HL-60 (cell line): ENCODE measurements at regions not wholly inside any gene's neighbourhood (a gene's known extent, or its start where the extent isn't known, plus 50 kb on each side); places are given as distances from the start of the nearest gene placed in this dataset.

Source experiments
- DNase-seq, 2 experiments: peaks; one replicate each; pipeline ENCODE4 v3.0.0-alpha.2; 2010 to 2020; ENCODE audit warnings: low read depth in 1 of 2, low spot score in 1 of 2
- H3K27ac ChIP-seq: fragments of 250-450 bp; sonication (Bioruptor Pico); replicated peaks from 2 replicates; pipeline ENCODE4 v1.5.1; 2020; ENCODE audit warnings: mild to moderate bottlenecking, moderate library complexity
- H3K27me3 ChIP-seq: fragments of 250-450 bp; sonication (Bioruptor Pico); 2 replicates; pipeline ENCODE4 v1.5.1; 2021; ENCODE audit warnings: mild to moderate bottlenecking, moderate library complexity; ENCODE audit not compliant: insufficient read depth, poor library complexity, severe bottlenecking
- H3K4me3 ChIP-seq: replicated peaks from 2 replicates; pipeline ENCODE4 v1.5.1; 2011; ENCODE audit warnings: mild to moderate bottlenecking, control low read depth, low read length; ENCODE audit not compliant: insufficient read depth
- CTCF ChIP-seq: IDR thresholded peaks from one replicate; pipeline ENCODE4 v1.5.1; 2011; ENCODE audit warnings: low read length, control low read depth, inconsistent platforms; ENCODE audit not compliant: insufficient read depth
- GABPA ChIP-seq: IDR thresholded peaks from 2 replicates; pipeline ENCODE4 v1.6.1; 2012; ENCODE audit warnings: low read depth
- POLR2AphosphoS5 ChIP-seq: IDR thresholded peaks from 2 replicates; pipeline ENCODE4 v1.6.1; 2012; ENCODE audit warnings: low read depth
- SPI1 ChIP-seq: IDR thresholded peaks from 2 replicates; pipeline ENCODE4 v1.6.1; 2012; ENCODE audit warnings: low read depth, mild to moderate bottlenecking, borderline replicate concordance
- TF ChIP-seq, protein P1 (sequence below): IDR thresholded peaks from 2 replicates; pipeline ENCODE4 v1.6.1; 2012; ENCODE audit warnings: low read depth; ENCODE audit not compliant: insufficient replicate concordance

DNA sequence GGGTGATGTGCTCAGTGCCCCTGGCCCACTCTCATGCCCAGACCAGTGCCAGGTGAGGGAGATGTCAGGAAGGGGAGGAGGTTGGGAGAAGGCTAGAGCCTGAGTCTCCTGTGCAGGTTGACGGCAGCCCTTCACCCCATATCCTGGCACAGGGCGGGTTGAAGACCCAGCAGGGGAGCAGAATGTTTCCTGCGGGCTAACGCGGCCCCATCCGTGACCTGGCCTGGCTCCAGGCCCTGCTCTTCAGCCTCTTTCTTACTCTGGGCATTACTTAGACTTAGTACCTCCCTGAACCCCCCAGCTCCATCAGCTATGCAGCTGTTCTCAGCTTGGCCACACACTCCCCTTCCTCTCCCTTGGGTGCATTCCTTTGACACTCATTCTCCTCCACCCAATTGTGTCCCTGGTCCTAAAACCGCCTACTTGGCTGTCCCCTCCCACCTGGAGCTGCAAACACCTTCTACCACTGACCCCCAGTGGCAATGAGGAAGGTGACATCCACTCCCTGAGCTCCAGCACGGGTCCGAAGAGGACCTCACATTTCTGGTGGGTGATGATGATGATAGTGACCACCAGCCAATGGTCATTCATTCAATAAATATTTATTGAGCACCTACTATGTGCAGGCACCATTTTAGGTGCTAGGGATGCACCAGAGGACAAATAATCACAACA is 179.0 kb downstream of the PTPRU start:
- TF ChIP-seq CTCF = no peak
- no peak for TF ChIP-seq POLR2AphosphoS5
- no peak for TF ChIP-seq GABPA
- TF ChIP-seq, protein P1, sequence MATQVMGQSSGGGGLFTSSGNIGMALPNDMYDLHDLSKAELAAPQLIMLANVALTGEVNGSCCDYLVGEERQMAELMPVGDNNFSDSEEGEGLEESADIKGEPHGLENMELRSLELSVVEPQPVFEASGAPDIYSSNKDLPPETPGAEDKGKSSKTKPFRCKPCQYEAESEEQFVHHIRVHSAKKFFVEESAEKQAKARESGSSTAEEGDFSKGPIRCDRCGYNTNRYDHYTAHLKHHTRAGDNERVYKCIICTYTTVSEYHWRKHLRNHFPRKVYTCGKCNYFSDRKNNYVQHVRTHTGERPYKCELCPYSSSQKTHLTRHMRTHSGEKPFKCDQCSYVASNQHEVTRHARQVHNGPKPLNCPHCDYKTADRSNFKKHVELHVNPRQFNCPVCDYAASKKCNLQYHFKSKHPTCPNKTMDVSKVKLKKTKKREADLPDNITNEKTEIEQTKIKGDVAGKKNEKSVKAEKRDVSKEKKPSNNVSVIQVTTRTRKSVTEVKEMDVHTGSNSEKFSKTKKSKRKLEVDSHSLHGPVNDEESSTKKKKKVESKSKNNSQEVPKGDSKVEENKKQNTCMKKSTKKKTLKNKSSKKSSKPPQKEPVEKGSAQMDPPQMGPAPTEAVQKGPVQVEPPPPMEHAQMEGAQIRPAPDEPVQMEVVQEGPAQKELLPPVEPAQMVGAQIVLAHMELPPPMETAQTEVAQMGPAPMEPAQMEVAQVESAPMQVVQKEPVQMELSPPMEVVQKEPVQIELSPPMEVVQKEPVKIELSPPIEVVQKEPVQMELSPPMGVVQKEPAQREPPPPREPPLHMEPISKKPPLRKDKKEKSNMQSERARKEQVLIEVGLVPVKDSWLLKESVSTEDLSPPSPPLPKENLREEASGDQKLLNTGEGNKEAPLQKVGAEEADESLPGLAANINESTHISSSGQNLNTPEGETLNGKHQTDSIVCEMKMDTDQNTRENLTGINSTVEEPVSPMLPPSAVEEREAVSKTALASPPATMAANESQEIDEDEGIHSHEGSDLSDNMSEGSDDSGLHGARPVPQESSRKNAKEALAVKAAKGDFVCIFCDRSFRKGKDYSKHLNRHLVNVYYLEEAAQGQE = no peak
- TF ChIP-seq SPI1 = no peak
- no peak overlapping the region for H3K27ac ChIP-seq
- DNase-seq = no peak
- no peaks in the 10 kb centered on the region for H3K27me3 ChIP-seq
- H3K4me3 ChIP-seq = no peak overlapping the region

GRCh38 chr1:29414086-29414485 is 177.8 kb downstream of the PTPRU start:
- no peak overlapping the region for H3K27ac ChIP-seq
- DNase-seq = no peak
- H3K27me3 ChIP-seq = no peaks in the 10 kb centered on the region
- TF ChIP-seq, protein P1 = no peak
- TF ChIP-seq SPI1 = no peak
- no peak for TF ChIP-seq POLR2AphosphoS5
- no peak for TF ChIP-seq CTCF
- TF ChIP-seq GABPA = no peak
- no peak overlapping the region for H3K4me3 ChIP-seq

DNA sequence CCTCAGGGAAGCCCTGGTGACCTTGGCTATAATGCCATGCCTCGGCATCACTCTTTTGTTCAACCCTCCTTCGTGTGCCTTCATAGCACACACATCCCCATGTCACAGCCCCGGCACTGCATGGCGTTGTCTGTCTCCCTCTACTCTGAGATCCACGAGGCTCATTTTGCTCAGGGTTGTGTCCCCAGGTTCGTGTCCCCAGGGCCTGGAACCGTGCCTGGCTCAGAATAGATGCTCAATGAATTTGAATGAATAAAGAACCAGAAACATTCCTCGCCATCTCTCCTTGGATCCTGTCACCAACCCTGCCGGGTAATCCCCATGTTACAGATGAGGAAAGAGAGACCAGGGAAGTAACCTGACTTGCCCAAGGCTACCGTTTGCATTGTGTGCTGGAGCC is 177.3 kb downstream of the PTPRU start:
- H3K27ac ChIP-seq = no peak overlapping the region
- H3K4me3 ChIP-seq = no peak overlapping the region
- no peak for DNase-seq
- TF ChIP-seq, protein P1 = no peak
- no peak for TF ChIP-seq GABPA
- TF ChIP-seq CTCF = no peak
- TF ChIP-seq SPI1 = no peak
- TF ChIP-seq POLR2AphosphoS5 = no peak
- no peaks in the 10 kb centered on the region for H3K27me3 ChIP-seq
